ENCODE measurements at regions not wholly inside any gene's neighbourhood (a gene's known extent, or its start where the extent isn't known, plus 50 kb on each side); places are given as distances from the start of the nearest gene placed in this dataset.

DNA sequence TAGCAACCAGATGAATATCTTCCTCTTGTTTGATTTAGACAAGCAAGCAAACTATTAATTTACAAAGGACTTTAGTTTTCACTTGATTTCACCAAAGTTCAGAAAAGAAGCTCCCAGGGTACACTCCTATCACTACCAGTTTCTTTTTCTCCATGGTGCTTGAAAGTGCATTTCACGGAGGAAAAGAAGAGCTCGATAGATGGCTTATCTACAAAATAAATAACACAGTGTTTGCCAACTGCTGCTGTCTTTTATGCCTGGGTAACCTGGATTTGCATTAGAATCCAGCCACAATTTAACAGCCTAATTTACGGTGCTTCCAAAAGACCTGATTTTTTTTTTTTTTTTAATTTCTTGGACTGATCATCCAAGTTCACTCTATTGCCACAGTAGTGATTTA, 275.7 kb downstream of the GPR37 start:
- DNase-seq: no peak

DNA sequence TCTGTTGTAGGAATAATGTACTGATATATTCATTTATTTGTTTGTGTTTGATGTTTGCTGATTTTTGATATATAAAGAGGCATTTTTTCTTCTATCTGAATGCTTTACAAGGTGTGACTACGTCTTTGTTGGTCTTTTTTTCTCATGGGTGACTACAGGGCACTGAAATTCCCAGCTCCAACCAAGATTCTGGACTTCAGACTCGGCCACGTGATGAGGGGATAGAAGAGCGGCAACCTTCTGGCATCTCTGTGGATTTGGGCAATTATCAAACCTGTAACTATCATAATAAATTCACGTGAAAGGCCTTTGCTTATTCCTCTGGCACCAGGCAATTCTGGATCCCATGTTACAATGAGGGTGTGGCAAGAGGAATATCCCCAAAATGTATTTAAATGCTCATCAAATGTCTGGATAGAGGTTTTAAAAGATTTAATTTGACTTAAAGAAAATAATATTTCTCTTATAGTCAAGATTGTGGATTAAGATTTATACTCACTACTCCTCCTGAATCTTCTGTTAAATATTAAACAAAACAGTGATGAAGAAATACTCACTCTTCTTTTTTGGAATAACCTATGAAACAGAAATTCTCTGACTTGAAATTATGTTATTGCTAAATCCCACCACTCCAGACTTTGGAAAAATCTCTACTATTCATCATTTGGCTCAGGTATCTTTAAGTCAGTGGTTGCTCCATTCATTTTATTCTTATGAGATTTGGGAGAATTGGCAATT, 276.3 kb downstream of the GPR37 start:
- DNase-seq: no peak

DNA sequence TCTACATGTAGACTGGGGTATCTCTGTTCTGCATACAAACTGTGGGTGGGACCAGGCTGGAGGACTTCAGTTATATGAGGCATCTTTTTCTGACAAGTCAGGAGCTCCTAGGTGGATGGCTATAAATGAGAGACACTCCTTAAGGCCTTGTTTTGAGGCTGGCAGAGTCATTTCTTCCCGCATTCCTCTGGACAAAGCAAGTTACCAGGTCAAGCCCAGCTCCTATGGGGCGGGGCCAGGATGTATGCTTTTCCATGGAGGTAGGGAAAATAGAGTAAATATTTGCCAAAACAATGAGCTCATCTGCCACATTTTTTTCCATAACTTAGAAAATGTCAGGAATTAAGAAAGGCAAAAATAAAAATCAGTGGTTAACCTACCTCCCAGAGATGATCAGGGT, 283.4 kb downstream of the GPR37 start:
- no peak for DNase-seq

DNA sequence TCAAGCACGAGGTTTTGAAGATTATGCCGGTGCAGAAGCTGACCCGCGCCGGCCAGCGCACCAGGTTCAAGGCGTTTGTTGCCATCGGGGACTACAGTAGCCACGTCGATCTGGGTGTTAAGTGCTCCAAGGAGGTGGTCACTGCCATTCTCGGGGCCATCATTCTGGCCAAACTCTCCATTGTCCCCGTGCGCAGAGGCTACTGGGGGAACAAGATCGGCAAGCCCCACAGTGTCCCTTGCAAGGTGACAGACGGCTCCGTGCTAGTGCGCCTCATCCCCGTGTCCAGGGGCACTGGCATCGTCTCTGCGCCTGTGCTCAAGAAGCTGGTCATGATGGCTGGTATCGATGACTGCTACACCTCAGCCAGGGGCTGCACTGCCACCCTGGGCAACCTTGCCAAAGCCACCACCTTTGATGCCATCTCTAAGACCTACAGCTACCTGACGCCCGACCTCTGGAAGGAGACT, 284.7 kb downstream of the GPR37 start:
- no peak for DNase-seq

DNA sequence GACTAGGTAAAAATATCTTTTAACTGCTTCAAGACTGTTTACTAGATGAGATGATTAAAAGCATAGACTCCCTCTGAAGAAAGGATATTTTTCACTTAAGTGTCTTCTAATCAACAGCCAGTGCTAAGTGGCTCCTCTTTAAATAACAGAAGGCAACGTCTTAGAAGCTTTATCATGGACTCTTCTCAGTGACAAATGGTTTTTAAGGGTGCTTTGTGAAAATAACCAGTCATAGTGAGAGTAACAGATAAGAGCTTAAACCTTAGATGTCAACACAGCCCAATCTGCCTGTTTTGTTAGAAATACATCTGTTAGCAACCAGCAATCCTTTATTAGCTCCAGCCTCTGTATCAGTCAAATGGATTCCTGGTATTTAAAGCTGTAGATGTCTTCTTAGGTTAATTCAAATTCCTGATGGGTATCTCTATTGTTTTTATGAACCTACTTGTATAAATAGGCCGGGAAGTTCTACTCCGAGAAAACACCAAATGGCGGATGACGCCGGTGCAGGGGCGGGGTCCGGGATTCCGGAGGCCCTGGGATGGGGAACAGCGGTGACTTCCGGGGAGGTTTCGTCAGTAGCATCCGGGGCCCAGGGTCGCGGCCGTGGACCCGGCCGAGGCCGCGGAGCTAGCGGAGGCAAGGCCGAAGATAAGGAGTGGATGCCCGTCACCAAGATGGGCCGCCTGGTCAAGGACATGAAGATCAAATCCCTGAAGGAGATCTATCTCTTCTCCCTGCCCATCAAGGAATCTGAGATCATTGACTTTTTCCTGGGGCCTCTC, 285.4 kb downstream of the GPR37 start:
- no peak for DNase-seq

DNA sequence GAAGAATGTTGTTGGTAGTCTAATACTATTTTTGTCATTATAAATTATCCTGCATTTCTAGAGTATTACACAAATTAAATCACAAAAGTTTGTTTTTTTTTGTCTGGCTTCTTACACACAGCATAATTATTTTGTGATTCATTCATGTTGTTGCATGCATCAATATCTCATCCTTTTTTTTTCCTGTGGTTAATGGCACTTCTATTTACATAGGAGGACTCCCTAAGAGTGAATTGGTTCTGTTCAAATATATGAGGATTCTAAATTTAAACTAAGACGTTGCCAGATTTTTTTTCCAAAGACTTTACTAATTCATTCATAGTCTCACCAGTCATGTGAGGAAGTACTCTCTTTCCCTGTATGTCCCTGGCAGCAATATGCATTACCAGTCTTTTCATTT, 303.3 kb downstream of the GPR37 start:
- DNase-seq: no peak

DNA sequence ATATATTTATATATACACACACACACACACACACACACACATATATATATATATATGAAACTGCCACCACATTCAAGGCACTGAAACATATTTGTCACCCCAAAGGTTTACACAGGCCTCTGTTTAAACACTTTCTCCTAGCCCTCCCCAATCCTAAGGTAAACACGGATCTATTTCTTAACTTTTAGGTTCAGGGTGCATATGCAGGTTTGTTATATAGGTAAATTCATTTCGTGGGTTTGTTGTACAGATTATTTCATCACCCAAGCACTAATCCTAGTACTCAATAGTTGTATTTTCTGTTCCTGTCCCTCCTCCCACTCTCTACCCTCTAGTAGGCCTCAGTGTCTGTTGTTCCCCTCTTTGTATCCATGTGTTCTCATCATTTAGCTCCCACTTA, 305.0 kb downstream of the GPR37 start:
- DNase-seq: no peak

DNA sequence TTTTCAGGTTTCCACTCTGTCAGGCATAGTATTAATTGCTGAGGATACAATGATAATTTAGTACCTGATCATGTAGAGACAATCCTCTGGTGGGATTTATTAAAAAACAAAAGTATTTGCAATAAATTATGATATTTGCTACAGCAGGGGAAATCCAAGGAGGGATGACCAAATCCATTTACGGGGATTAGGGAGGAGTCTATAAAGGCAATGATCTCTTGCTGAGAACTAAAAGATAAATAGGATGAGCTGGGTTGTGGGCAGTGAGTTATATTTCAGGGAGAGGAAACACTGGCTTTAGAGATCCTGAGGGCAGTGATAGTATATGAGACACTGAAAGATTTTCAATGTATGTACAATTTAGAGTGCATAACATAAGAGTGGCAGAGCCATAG, 305.5 kb downstream of the GPR37 start:
- DNase-seq: no peak

DNA sequence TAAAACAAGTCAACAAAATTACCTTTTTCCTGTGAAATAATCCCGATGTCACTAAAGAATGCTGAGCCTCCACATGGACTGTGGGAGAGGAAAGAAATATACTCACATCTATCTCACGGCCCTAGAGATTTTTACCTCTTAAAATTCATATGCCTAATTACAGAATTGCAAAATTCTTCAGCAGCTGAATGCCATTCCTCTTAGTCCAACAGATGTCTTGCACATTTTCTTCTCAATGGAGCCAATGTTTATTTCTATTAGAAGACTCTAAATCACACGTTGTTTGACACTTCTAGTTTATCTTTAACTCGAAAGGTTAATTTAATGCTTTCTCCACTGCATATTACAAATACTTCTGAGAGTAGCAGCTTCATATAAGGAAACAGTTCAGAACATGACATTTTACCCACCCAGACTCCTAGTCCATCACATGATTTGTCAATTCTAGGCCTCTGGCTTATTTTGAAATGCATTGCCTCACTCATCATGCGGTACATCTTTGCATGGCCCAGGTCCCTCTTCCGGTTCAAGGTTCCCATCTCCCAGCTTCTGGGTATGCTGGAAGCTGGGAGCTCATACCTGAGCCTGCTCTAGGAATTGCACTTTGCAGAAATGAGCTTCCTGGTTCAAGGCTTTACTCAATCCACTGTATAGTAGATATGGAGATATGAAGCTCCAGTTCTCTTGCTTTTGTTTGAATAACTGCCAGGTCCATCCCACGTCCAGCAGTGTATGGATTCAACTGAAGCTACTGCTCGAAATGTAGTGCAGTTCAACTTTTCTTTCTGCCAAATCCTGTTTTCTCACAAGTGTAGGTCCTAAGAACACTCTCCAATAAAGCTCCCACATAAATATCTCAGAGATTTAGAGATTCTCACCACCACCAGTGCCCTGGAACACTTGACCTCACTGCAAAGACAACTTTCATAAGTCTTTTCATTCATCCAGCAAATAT, 306.2 kb downstream of the GPR37 start:
- DNase-seq: no peak

DNA sequence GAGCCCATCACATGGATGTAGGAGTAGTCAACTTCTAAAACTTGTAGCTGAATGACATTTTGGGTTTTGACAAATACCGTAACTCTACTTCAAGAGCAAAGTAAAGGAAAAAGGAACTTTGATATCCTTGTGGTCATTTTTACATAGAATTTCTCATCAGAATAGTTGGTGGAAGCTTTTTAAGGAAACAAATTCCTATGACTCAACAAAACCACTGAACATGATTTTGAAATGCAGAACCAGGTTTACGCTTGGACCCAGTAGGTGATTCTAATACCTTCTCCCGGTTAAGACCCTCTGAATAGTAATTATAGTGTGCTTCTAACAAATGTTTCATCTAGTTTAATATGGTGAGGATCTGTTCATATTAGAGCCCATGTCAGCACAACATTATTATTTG, 307.8 kb downstream of the GPR37 start:
- DNase-seq: no peak

DNA sequence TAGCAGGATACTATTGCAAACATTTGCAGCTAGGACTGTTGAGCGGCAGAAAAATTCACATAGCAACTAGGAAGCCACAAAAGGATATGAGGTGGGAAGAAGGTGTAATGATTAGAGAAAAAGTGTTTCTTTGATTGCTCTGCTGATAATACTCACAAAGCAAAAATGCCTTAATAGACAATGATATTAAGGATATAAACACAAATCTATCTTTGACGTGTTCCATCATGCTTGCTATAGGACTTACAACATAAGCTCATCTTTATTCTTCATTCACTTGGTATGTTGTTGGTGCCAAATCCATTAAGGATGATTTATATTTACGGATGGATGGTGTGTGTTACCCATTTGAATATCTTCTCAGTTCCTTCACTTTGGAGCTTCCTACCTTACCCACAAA, 309.3 kb downstream of the GPR37 start:
- DNase-seq: no peak

DNA sequence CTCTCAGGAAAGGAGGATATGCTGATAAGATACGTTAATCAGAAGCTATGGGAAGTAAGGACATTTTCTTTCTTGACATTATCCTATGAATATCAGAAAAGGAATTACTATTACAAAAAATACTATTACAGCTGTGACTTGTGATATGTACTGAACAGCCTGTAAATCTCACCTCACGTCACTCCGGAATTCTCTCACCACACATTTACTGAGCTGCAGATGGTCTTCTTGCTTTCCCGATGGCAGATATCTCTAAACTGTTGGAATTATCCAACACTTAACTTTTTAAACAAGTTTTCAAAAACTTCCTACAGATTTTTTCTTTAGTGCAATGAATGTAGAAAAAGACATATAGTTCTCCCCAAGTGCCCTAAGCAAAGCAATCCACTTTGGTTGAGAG, 313.4 kb downstream of the GPR37 start:
- DNase-seq: no peak

DNA sequence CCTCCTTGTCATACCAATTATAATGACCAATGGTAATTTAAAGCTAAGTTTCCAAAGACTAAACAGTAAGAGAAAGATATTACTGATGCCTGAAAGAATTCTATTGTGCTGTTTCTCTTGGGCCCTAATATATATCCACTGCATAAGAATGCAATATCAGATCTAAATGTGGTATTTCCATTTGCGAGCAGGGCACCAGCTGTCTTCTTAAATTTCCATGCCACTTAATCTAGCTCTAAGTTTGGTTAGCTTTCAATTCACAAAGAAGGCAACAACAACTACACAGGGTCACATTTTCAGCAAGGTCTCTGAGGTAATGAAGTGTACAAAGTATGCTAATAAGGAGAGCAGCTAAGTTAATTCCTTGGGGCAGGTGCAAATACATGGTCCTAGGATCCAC, 315.7 kb downstream of the GPR37 start:
- no peak for DNase-seq

DNA sequence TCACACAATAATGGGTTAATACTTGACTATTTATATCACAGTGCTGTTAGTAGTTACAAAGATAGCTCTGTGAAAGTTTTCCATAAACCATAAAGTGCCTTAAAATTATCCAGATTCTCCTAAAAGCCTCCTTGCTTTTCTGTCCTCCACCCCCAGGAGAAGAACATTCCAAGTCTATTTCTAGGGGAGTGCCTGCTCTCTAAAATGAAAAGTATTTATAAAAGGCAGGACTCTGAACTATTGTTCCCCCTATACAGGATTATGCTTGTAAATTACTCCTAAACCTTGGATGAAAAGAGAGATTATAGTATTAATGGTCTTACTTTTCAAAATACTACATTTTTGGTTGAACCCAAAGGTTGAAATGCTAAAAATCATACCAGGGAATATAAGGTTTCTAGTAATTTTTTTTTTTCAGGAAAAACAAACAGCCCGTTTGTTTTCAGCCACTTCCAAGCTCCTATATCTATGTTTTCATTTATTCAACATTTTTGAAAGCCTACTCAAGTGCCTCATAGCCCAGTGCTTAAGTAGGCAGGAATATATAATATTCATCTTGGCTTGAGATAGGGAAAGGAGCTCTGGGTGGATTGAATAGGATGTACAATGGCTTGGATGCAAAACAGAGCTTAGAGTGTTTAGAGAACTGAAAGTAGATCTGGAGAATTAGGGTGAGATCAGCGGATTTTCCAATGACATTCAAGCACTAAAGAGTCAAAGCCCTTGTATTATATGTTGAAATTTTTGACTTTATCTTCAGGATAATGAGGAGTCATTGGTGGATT, 320.7 kb downstream of the GPR37 start:
- no peak for DNase-seq

DNA sequence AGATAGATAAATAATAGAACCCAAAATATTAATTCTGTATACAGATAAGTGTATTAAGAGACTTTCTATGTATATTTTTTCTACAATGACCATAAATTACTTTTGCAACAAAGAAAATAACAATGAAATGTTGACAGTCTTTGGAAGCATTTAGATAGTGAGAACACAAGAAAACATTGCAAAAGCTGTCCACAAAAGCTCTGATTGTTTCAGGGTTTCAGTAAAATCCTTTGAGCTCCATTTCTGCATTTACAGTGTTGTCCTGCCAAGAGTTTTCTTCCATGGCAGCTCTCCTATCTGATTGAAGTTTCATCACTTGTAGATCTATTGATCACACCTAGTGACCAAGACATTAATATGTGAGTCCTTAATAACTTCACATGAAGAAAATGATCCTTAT, 321.8 kb downstream of the GPR37 start:
- no peak for DNase-seq

DNA sequence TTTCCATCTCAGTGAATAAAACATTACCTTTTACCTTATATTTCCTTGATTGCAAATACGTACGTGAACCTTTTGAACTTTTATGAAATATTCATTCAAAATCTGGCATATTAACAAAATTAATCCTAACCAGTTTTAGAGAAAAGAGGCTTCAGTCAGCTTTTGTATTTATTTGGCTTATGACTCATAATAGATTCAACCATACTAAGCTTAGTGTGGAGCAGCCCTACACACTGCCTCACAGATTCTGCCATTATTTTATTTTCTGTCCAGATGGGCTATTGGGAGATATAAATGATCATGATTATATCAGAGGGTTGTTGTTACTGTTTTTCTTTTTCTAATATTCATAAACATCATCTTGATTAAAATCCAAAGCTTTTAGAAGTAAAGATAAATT, 325.5 kb downstream of the GPR37 start:
- DNase-seq: no peak

DNA sequence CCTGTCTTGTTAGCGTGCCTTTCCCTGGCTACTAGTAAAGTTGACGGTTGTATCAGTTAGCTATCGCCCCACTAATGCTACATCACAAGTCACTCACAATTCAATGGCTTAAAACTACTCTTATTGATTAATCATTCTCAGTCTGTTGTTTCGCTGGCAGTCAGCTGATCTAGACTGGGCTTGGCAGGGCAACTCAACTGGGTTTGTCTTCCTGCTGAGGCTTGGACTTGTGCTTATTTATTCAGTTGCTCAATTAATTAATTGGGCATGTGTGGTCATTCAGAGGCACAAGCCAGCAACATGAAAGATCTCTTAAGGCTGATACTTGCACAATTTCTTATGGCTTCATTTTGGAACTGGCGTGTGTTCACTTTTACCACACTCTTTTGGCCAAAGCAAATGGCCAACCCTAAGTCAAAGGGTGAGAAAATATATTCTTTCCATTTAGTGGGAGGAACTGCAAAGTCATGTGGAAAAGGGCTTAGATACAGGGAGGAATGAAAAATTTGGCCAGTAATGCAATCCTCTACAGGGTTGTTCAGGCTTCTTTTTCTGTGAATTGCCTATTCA, 333.5 kb downstream of the GPR37 start:
- DNase-seq: no peak

DNA sequence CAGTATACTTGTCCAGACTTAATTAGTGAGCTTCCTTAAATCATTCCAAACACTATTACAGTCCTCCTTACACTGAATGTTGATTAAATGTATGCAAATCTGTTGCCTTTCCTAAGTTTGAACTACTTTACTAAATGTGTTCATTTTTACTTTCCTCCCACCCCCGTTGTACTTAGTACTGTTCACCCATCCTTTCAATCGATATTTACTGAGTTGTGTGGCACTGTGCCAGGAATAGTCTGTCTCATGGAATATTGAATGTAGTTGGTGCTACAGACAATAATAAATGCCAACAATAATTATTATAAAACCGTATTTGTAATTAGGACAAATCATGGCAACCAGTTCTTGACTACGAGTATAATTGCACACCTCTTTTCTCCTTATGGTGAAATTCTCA, 335.7 kb downstream of the GPR37 start:
- DNase-seq: no peak

DNA sequence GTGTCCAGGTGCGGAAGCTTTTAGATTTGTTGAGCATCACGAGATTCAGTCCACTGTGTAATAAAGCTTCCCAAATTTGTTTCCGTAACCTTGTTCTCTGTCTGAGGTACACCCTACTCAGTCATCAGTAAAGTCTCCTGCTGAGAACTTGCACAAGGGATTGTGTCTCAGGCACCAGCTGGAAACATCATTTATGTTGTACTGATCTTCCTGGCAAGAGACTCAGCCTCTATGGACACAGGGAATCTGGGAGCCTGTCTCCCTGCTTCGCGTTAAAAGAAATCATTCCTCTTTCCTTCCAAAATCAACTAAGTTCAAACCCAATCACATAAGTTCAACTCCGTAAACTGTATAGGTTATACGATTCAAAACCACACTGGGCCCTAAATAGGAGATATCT, 336.8 kb downstream of the GPR37 start:
- no peak for DNase-seq

DNA sequence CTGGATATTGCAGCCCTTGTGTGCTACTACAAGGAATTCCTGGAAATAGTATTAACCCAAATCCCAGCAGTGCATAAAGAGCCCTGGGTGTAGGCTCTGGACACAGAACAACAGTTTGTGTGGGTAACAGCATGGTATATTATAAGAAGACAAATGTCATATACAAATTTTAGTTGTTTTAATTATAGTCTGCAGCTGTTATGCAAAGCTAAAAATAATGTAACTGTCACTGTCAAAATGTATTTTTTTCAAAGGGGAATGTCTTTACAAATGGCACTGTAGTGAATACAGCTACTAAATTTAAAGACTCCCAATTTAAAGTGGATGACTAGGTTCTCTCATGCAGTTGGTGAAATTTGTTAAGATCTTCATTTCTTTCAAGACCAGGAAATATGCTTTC, 339.0 kb downstream of the GPR37 start:
- no peak for DNase-seq

DNA sequence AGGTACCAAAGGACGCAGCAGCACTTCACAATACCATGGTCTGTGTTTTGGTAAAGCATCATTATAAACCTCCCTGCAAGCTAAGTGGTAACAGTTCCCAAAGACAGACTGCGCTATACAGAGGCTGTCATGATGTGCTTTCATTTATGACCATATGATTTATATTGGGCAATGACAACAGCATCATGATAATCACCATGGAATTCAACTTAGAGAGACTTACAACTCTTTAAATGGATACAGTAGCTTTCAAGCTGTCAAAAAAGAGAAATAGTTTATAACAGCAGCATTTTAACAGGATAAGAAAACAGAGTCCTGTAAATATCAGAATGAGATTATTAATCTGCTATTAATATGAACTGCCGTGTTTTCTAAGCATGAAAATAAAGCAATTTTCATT, 341.7 kb downstream of the GPR37 start:
- DNase-seq: no peak

DNA sequence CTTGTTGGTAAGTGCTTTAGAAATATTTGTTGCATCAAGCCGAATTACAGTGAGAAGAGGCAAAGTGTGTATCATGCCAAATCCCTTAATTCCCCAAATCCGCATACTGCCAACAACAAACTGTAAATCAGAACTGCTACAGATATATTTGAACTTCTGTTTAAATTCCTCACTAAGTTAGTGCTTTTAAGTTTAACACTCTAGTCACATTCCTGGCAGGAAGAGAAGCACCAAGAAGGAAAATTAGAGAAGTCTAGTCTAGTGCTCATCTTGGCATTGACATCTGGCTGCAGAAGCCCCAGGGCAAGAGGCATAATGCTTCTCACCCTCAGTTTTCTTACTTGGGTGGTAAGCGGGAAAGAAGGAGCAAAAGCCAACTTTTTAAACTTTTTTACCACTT, 343.5 kb downstream of the GPR37 start:
- no peak for DNase-seq
